HCT116 (cell line): ENCODE measurements at regions not wholly inside any gene's neighbourhood (a gene's known extent, or its start where the extent isn't known, plus 50 kb on each side); places are given as distances from the start of the nearest gene placed in this dataset.

Experiments used
- ATAC-seq: fragments of 200-7000 bp; cut with Tn5 transposase; 2 replicates; pipeline ENCODE4 v1.9.1; 2020; ENCODE audit warnings: mild to moderate bottlenecking, moderate library complexity
- BruUV-seq: library from RNA; stranded (reverse); fragments of 400-500 nt; replicated peaks from 2 replicates; lab custom pipeline; 2021; lab: Mats Ljungman, UMichigan
- CTCF ChIA-PET: fragments of 300-600 bp; sonication (Branson Sonifier 250); formaldehyde crosslinking; loops from one replicate; lab custom pipeline; 2021; ENCODE audit warnings: antibody characterized with exemption; lab: Charles Lee
- POLR2A ChIA-PET: fragments of 300-600, 350-600 bp; sonication (Branson Sonifier 250); formaldehyde crosslinking; loops from one replicate; lab custom pipeline; 2021; ENCODE audit warnings: antibody characterized with exemption; lab: Charles Lee
- RAD21 ChIA-PET, 2 experiments: fragments of 300-600 bp; sonication (Branson Sonifier 250); formaldehyde crosslinking; loops; one replicate each; lab custom pipeline; 2023; ENCODE audit warnings: low total read pairs in 2 of 2; ENCODE audit not compliant: uncharacterized antibody in 2 of 2, unreplicated experiment in 2 of 2, low non-redundant PET in 1 of 2; lab: Charles Lee
- DNase-seq: peaks from one replicate; pipeline ENCODE4 v3.0.0-alpha.2; 2010; ENCODE audit warnings: low read depth, low spot score
- H2AFZ ChIP-seq: fragments of 200-600 bp; shearing (Covaris generic), sonication (generic); 2 replicates; pipeline ENCODE4 v1.6.1; 2017; ENCODE audit warnings: low read depth, mixed run types, mixed read lengths, antibody characterized with exemption, low read length; ENCODE audit not compliant: poor library complexity, severe bottlenecking
- H3K27ac ChIP-seq: 2 replicates; pipeline ENCODE4 v1.5.1; 2012; ENCODE audit warnings: low read depth, low read length
- H3K27me3 ChIP-seq: fragments of 200-600 bp; sonication (generic); 2 replicates; pipeline ENCODE4 v1.6.1; 2016; ENCODE audit warnings: mixed run types, low read length, mixed read lengths; ENCODE audit not compliant: insufficient read depth
- H3K36me3 ChIP-seq, 2 experiments: fragments of 200-500 bp in 1 of 2; fragments of 200-600 bp in 1 of 2; sonication (Bioruptor generic) in 1 of 2; sonication (generic) in 1 of 2; 2 replicates each; pipeline versions ENCODE4 v1.5.1 to v1.6.1; 2014 to 2016; ENCODE audit warnings: low read length in 2 of 2, inconsistent platforms in 1 of 2, mixed read lengths in 1 of 2, mixed run types in 1 of 2; ENCODE audit not compliant: insufficient read depth in 2 of 2, control insufficient read depth in 1 of 2
- H3K4me1 ChIP-seq, 2 experiments: fragments of 200-600 bp in 1 of 2; sonication (generic) in 1 of 2; 2 replicates each; pipeline versions ENCODE4 v1.5.1 to v1.6.1; 2012 to 2017; ENCODE audit warnings: low read length in 2 of 2, inconsistent platforms in 1 of 2, mild to moderate bottlenecking in 1 of 2, mixed read lengths in 1 of 2, mixed run types in 1 of 2, moderate library complexity in 1 of 2; ENCODE audit not compliant: insufficient read depth in 2 of 2, control insufficient read depth in 1 of 2
- H3K4me2 ChIP-seq: fragments of 200-600 bp; sonication (generic); 2 replicates; pipeline ENCODE4 v1.6.1; 2017; ENCODE audit warnings: mixed run types, low read length, mixed read lengths
- H3K4me3 ChIP-seq, 2 experiments: fragments of 200-600 bp in 1 of 2; sonication (generic) in 1 of 2; replicated peaks in 1 of 2; 2 replicates each; pipeline ENCODE4 v1.5.1; 2011 to 2016; ENCODE audit warnings: low read length in 2 of 2, control low read depth in 1 of 2, low read depth in 1 of 2, mild to moderate bottlenecking in 1 of 2, mixed read lengths in 1 of 2, mixed run types in 1 of 2
- H3K79me2 ChIP-seq: fragments of 200-600 bp; sonication (generic); 2 replicates; pipeline ENCODE4 v1.6.1; 2017; ENCODE audit warnings: mild to moderate bottlenecking, mixed run types, low read length, moderate library complexity, mixed read lengths; ENCODE audit not compliant: insufficient read depth
- H3K9ac ChIP-seq: fragments of 200-600 bp; sonication (generic); 2 replicates; pipeline ENCODE4 v1.6.1; 2016; ENCODE audit warnings: low read length, mixed read lengths
- H3K9me2 ChIP-seq: fragments of 200-600 bp; sonication (generic), shearing (Covaris generic); 2 replicates; pipeline ENCODE4 v1.6.1; 2017; ENCODE audit warnings: mixed run types, mild to moderate bottlenecking, moderate library complexity; ENCODE audit not compliant: insufficient read depth
- H3K9me3 ChIP-seq, 2 experiments: fragments of 200-500 bp in 1 of 2; fragments of 200-600 bp in 1 of 2; sonication (Bioruptor generic) in 1 of 2; sonication (generic) in 1 of 2; 2 replicates each; pipeline ENCODE4 v1.6.1; 2014 to 2017; ENCODE audit warnings: low read length in 2 of 2, mixed read lengths in 2 of 2, inconsistent platforms in 1 of 2, low read depth in 1 of 2, mild to moderate bottlenecking in 1 of 2, mixed run types in 1 of 2, moderate library complexity in 1 of 2; ENCODE audit not compliant: control insufficient read depth in 1 of 2, insufficient read depth in 1 of 2
- H4K20me1 ChIP-seq: fragments of 200-600 bp; sonication (generic), shearing (Covaris generic); 2 replicates; pipeline ENCODE4 v1.6.1; 2017; ENCODE audit warnings: mixed run types, mild to moderate bottlenecking, moderate library complexity; ENCODE audit not compliant: insufficient read depth
- CEBPB ChIP-seq: IDR thresholded peaks from 2 replicates; pipeline ENCODE4 v1.6.1; 2012; ENCODE audit warnings: low read depth
- CTCF ChIP-seq, 3 experiments: fragments of 200-600 bp in 1 of 3; sonication (generic) in 1 of 3; IDR thresholded peaks in 2 of 3; conservative IDR thresholded peaks in 1 of 3; 2 replicates each; pipeline ENCODE4 v1.5.1; 2012 to 2017; ENCODE audit warnings: low read depth in 2 of 3, low read length in 2 of 3, antibody characterized with exemption in 1 of 3, borderline replicate concordance in 1 of 3, control low read depth in 1 of 3, mild to moderate bottlenecking in 1 of 3, mixed read lengths in 1 of 3, mixed run types in 1 of 3, moderate library complexity in 1 of 3; ENCODE audit not compliant: insufficient read depth in 1 of 3
- EGR1 ChIP-seq: IDR thresholded peaks from 2 replicates; pipeline ENCODE4 v1.6.1; 2012; ENCODE audit warnings: low read depth
- ELF1 ChIP-seq: IDR thresholded peaks from 2 replicates; pipeline ENCODE4 v1.6.1; 2012; ENCODE audit warnings: low read depth, borderline replicate concordance
- EZH2 ChIP-seq: fragments of 200-600 bp; sonication (generic); IDR thresholded peaks from 2 replicates; pipeline ENCODE4 v1.6.1; 2017; ENCODE audit warnings: antibody characterized with exemption, mixed run types
- EZH2phosphoT487 ChIP-seq: fragments of 200-600 bp; IDR thresholded peaks from 2 replicates; pipeline ENCODE4 v1.6.1; 2018; ENCODE audit warnings: antibody characterized with exemption, borderline replicate concordance
- FOSL1 ChIP-seq: IDR thresholded peaks from 2 replicates; pipeline ENCODE4 v1.6.1; 2012; ENCODE audit warnings: low read depth
- JUND ChIP-seq: IDR thresholded peaks from 2 replicates; pipeline ENCODE4 v1.6.1; 2012
- POLR2A ChIP-seq: IDR thresholded peaks from 2 replicates; pipeline ENCODE4 v1.7.0; 2011; ENCODE audit warnings: borderline replicate concordance; ENCODE audit not compliant: insufficient read depth, insufficient read length; ENCODE audit errors: extremely low read depth
- RAD21 ChIP-seq: IDR thresholded peaks from 2 replicates; pipeline ENCODE4 v1.6.1; 2012; ENCODE audit warnings: low read depth, mild to moderate bottlenecking
- SIN3A ChIP-seq: IDR thresholded peaks from 2 replicates; pipeline ENCODE4 v1.6.1; 2012; ENCODE audit warnings: low read depth
- SP1 ChIP-seq: IDR thresholded peaks from 2 replicates; pipeline ENCODE4 v1.6.1; 2012; ENCODE audit warnings: low read depth
- TCF7L2 ChIP-seq: IDR thresholded peaks from 2 replicates; pipeline ENCODE4 v1.7.0; 2011; ENCODE audit warnings: borderline replicate concordance, inconsistent platforms; ENCODE audit not compliant: insufficient read depth, insufficient read length; ENCODE audit errors: extremely low read depth
- YY1 ChIP-seq: IDR thresholded peaks from 2 replicates; pipeline ENCODE4 v1.6.1; 2011; ENCODE audit warnings: low read length, low read depth, moderate library complexity, mild to moderate bottlenecking; ENCODE audit not compliant: insufficient replicate concordance; ENCODE audit errors: extremely low read depth
- intact Hi-C: fragments of 100-400 bp; cut with micrococcal nuclease; formaldehyde crosslinking; loops from 2 replicates; pipeline ENCODE4 v1.10.0; 2022
- TF ChIP-seq, protein P1 (sequence below): IDR thresholded peaks from 2 replicates; pipeline ENCODE4 v1.6.1; 2012; ENCODE audit warnings: low read depth
- TF ChIP-seq, protein P2 (sequence below): IDR thresholded peaks from 2 replicates; pipeline ENCODE4 v1.6.1; 2012
- TF ChIP-seq, protein P3 (sequence below): IDR thresholded peaks from 2 replicates; pipeline ENCODE4 v1.6.1; 2012

DNA sequence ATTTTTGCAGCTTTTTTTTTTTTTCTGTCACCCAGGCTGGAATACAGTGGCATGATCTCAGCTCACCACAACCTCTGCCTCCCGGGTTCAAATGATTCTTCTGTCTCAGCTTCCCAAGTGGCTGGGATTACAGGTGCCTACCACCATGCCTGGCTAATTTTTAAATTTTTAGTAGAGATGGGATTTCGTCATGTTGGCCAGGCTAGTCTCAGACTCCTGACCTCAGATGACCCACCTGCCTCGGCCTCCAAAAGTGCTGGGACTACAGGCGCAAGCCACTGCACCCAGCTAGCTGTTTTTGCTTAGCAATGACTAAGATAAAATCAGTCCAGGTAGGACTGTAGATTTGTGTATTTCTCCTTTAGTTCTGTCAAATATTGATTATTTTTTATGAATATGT is 403.7 kb downstream of the PID1 start:
- Histone ChIP-seq H3K9me3 (no peaks in the 10 kb centered on the region), H3K4me2 (no peak overlapping the region), H4K20me1 (no peaks in the 10 kb centered on the region), H3K9me2 (no peaks in the 10 kb centered on the region), H3K27me3 (no peaks in the 10 kb centered on the region), H3K9ac (no peak overlapping the region), H2AFZ (no peak overlapping the region), H3K4me1 (no peaks in the 10 kb centered on the region), H3K79me2 (no peaks in the 10 kb centered on the region), H3K36me3 (no peaks in the 10 kb centered on the region), H3K27ac (no peak overlapping the region), H3K4me3 (no peak overlapping the region)
- ChIA-PET RAD21 (no interaction called here), POLR2A (no interaction called here), CTCF (no interaction called here)
- intact Hi-C loops: no loop called here
- TF ChIP-seq EZH2phosphoT487: no peak
- TF ChIP-seq EGR1: no peak
- TF ChIP-seq YY1: no peak
- BruUV-seq: no TSS peak
- ATAC-seq (no peak), DNase-seq (no peak)

DNA sequence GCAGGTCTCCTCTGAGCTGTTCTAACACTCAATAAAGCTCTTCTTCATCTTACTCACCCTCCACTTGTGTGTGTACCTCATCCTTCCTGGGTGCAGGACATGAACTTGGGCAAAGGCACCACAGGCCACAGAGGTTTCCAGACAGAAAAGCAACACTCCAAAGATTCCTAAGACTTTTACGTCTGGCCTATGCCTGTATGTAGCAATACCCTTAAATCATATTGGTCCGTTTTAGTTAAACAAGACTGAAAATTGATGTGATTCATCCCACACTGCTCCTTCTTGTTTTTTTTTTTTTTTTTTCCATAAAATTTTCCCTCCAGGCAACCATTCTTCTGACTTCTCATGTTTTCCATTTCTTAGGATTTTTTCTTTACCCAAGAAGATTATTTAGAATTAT is 404.3 kb downstream of the PID1 start:
- no TSS peak for BruUV-seq
- Histone ChIP-seq H3K4me1 (no peaks in the 10 kb centered on the region), H3K4me3 (no peak overlapping the region), H4K20me1 (no peaks in the 10 kb centered on the region), H3K9ac (no peak overlapping the region), H3K9me2 (no peaks in the 10 kb centered on the region), H3K36me3 (no peaks in the 10 kb centered on the region), H3K27ac (no peak overlapping the region), H3K9me3 (no peaks in the 10 kb centered on the region), H2AFZ (no peak overlapping the region), H3K27me3 (no peaks in the 10 kb centered on the region), H3K79me2 (no peaks in the 10 kb centered on the region), H3K4me2 (no peak overlapping the region)
- no peak for DNase-seq
- ChIA-PET CTCF (no interaction called here), POLR2A (no interaction called here), RAD21 (no interaction called here)
- ATAC-seq: no peak
- intact Hi-C loops: no loop called here
- TF ChIP-seq EZH2phosphoT487 (no peak), JUND (no peak), FOSL1 (no peak), CTCF (IDR thresholded peaks at IDR 0.05 in 2 of 3, conservative IDR thresholded peaks at IDR 0.05 in 1 of 3; ENCODE audit: borderline replicate concordance in 1 of 3, insufficient read depth in 1 of 3, low read depth in 2 of 3, low read length in 2 of 3) (no peak), POLR2A (no peak), ELF1 (no peak), YY1 (no peak), TCF7L2 (no peak), RAD21 (no peak), SIN3A (no peak), EZH2 (no peak), SP1 (no peak), CEBPB (no peak), EGR1 (no peak)
- TF ChIP-seq, protein P1, sequence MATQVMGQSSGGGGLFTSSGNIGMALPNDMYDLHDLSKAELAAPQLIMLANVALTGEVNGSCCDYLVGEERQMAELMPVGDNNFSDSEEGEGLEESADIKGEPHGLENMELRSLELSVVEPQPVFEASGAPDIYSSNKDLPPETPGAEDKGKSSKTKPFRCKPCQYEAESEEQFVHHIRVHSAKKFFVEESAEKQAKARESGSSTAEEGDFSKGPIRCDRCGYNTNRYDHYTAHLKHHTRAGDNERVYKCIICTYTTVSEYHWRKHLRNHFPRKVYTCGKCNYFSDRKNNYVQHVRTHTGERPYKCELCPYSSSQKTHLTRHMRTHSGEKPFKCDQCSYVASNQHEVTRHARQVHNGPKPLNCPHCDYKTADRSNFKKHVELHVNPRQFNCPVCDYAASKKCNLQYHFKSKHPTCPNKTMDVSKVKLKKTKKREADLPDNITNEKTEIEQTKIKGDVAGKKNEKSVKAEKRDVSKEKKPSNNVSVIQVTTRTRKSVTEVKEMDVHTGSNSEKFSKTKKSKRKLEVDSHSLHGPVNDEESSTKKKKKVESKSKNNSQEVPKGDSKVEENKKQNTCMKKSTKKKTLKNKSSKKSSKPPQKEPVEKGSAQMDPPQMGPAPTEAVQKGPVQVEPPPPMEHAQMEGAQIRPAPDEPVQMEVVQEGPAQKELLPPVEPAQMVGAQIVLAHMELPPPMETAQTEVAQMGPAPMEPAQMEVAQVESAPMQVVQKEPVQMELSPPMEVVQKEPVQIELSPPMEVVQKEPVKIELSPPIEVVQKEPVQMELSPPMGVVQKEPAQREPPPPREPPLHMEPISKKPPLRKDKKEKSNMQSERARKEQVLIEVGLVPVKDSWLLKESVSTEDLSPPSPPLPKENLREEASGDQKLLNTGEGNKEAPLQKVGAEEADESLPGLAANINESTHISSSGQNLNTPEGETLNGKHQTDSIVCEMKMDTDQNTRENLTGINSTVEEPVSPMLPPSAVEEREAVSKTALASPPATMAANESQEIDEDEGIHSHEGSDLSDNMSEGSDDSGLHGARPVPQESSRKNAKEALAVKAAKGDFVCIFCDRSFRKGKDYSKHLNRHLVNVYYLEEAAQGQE: no peak
- TF ChIP-seq, protein P2, sequence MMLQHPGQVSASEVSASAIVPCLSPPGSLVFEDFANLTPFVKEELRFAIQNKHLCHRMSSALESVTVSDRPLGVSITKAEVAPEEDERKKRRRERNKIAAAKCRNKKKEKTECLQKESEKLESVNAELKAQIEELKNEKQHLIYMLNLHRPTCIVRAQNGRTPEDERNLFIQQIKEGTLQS: no peak
- TF ChIP-seq, protein P3, sequence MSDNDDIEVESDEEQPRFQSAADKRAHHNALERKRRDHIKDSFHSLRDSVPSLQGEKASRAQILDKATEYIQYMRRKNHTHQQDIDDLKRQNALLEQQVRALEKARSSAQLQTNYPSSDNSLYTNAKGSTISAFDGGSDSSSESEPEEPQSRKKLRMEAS: no peak
